ENCODE measurements at regions not wholly inside any gene's neighbourhood (a gene's known extent, or its start where the extent isn't known, plus 50 kb on each side); places are given as distances from the start of the nearest gene placed in this dataset.

- H4K20me1 ChIP-seq (replicated peaks in 1 of 2; ENCODE audit: control insufficient read depth in 1 of 2, insufficient read depth in 2 of 2, low read length in 2 of 2): no peaks in the 10 kb centered on the region
- H4K91ac ChIP-seq (replicated peaks; ENCODE audit: insufficient read length, low read length): no peak overlapping the region
- H3K27ac ChIP-seq (ENCODE audit: low read depth, low read length): no peak overlapping the region
- H2AK5ac ChIP-seq (ENCODE audit: low read depth, low read length): no peak overlapping the region
- no peak overlapping the region for H3K14ac ChIP-seq (ENCODE audit: insufficient read length)
- 69% methylated on average over 2 of the region's 2 CpGs; no CpG with 5 or more reads in 1 of the 2 experiments for WGBS, 2 experiments (ENCODE audit: extremely low coverage in 1 of 2, insufficient coverage in 1 of 2, insufficient read length in 1 of 2, insufficient replicate concordance in 2 of 2, low coverage in 1 of 2, low lambda C conversion rate in 2 of 2, missing lambda C conversion rate in 1 of 2)
- H4K5ac ChIP-seq (ENCODE audit: insufficient read length, low read depth, low read length): no peak overlapping the region
- ChIA-PET CTCF (ENCODE audit: partially characterized antibody) (interaction anchor here (0.6 to 1.1 kb wide), 3 partner anchors 16 to 306 kb away, joined by 3 to 4 read pairs (median 3); no protein-coding TSS in a partner anchor), POLR2A (ENCODE audit: partially characterized antibody) (no interaction called here)
- H3K23me2 ChIP-seq (ENCODE audit: low read depth, low read length): no peaks in the 10 kb centered on the region
- no peak overlapping the region for H3K56ac ChIP-seq (replicated peaks; ENCODE audit: insufficient read length, low read depth, low read length)
- H3K4me2 ChIP-seq (ENCODE audit: insufficient read depth in 1 of 2, low read depth in 2 of 2, low read length in 2 of 2): no peak overlapping the region
- H2BK20ac ChIP-seq (ENCODE audit: low read length): no peak overlapping the region
- H3K4ac ChIP-seq (replicated peaks; ENCODE audit: insufficient read length, low read depth, low read length): no peak overlapping the region
- H3K9me3 ChIP-seq (ENCODE audit: insufficient read depth in 2 of 2, low read depth in 1 of 2, low read length in 1 of 2): peaks cover 4 to 8% of the 10 kb centered on the region in 2 experiments; a peak in 1 of 4 replicates
- H2BK15ac ChIP-seq (ENCODE audit: low read length): no peak overlapping the region
- DNase-seq (ENCODE audit: low read depth in 1 of 2, low spot score in 2 of 2) (no peak), FAIRE-seq (no peak)
- no peaks in the 10 kb centered on the region for H3K79me1 ChIP-seq (ENCODE audit: low read depth, low read length)
- no peak overlapping the region for H2BK120ac ChIP-seq (replicated peaks; ENCODE audit: low read depth, low read length)
- no peaks in the 10 kb centered on the region for H3K4me1 ChIP-seq (replicated peaks in 1 of 4; ENCODE audit: control insufficient read depth in 3 of 4, insufficient read depth in 4 of 4, low read length in 3 of 4)
- H2BK5ac ChIP-seq (ENCODE audit: low read depth, low read length): no peak overlapping the region
- H3K23ac ChIP-seq (ENCODE audit: insufficient read length): no peak overlapping the region
- no peak overlapping the region for H2AFZ ChIP-seq (ENCODE audit: low read length)
- TF ChIP-seq YY1 (IDR thresholded peaks at IDR 0.05; ENCODE audit: low read depth, low read length) (no peak), RAD21 (IDR thresholded peaks at IDR 0.05 in 1 of 2, conservative IDR thresholded peaks at IDR 0.05 in 1 of 2; ENCODE audit: low read depth in 2 of 2, low read length in 2 of 2) (no peak), SIRT6 (IDR thresholded peaks at IDR 0.05; ENCODE audit: low read length) (no peak)
- TF ChIP-seq, protein P1, sequence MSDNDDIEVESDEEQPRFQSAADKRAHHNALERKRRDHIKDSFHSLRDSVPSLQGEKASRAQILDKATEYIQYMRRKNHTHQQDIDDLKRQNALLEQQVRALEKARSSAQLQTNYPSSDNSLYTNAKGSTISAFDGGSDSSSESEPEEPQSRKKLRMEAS (IDR thresholded peaks at IDR 0.05): no peak
- H3K9ac ChIP-seq (replicated peaks in 1 of 4; ENCODE audit: extremely low read depth in 1 of 4, low read depth in 3 of 4, low read length in 3 of 4): no peak overlapping the region
- no peak overlapping the region for H3K18ac ChIP-seq (ENCODE audit: extremely low read depth, low read length)
- no peaks in the 10 kb centered on the region for H3K79me2 ChIP-seq (ENCODE audit: control insufficient read depth in 1 of 2, insufficient read depth in 2 of 2, low read length in 2 of 2)
- no peak overlapping the region for H4K8ac ChIP-seq (ENCODE audit: extremely low read depth, insufficient read depth, low read length)
- H3K36me3 ChIP-seq (ENCODE audit: control insufficient read depth in 2 of 4, insufficient read depth in 4 of 4, low read length in 3 of 4): no peaks in the 10 kb centered on the region
- H3K4me3 ChIP-seq (ENCODE audit: extremely low read depth in 1 of 4, insufficient read depth in 2 of 4, low read depth in 3 of 4, low read length in 4 of 4): no peak overlapping the region
- no peaks in the 10 kb centered on the region for H3K27me3 ChIP-seq (replicated peaks in 1 of 4; ENCODE audit: control insufficient read depth in 3 of 4, extremely low read depth in 1 of 4, insufficient read depth in 3 of 4, low read length in 3 of 4)
- H2BK12ac ChIP-seq (ENCODE audit: low read depth, low read length): no peak overlapping the region
Measured at GRCh38 chr5:133727636-133728035, 115.3 kb upstream of the FSTL4 start.
